ENCODE measurements at regions not wholly inside any gene's neighbourhood (a gene's known extent, or its start where the extent isn't known, plus 50 kb on each side); places are given as distances from the start of the nearest gene placed in this dataset.

- no peak for DNase-seq
Measured at GRCh38 chr15:92829875-92830274, 70.2 kb upstream of the CHD2 start.

DNA sequence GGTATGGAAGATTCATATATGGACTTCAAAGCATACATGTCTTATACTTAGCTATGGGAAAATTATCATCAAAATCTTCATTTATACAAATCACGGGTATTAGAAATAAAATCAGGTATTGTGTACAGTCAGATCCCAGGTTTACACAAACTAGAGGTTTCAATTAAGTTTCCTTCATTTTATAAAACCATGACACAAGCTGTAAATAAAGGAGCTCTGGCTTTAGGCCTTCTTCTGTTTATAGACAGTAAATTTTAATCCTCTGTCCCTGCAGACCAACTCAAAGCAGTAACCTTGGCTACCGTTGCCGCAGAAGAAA lies 68.8 kb upstream of the CHD2 start:
- no peak for DNase-seq

DNA sequence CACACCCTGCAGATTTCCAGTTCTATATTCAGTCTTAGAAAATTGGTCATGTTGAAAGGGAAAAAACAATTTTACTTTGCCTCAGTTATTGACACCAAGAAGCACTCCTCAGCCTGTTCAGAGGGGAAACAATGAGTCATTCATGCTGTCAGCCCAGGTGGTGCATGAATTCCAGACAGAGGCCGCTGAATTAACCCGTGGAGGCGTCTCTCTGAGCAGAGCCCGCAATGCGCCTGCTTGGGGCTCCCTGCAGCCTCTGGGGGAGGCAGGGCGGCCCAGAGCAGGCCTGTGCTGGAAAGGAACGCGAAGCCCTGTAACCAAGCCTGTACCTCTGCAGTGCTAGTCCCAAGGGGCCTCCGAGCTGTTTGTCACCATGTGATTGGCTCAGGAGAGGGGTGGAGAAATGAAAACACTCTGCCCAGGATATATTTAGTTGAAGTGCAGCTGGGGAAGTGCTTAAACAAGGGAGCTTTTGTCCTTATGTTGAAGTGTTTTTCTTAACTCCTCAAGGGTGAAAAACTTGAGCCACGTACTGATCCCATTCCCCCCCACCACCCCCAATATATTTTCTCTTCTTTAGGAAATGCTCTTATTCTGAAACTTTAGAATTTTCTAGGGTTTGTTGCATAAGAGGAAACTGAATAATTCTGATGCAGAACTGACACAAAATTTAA lies 68.3 kb upstream of the CHD2 start:
- DNase-seq, result peak; percentile 88

GRCh38 chr15:92833106-92833433 lies 67.1 kb upstream of the CHD2 start:
- no peak for DNase-seq

DNA sequence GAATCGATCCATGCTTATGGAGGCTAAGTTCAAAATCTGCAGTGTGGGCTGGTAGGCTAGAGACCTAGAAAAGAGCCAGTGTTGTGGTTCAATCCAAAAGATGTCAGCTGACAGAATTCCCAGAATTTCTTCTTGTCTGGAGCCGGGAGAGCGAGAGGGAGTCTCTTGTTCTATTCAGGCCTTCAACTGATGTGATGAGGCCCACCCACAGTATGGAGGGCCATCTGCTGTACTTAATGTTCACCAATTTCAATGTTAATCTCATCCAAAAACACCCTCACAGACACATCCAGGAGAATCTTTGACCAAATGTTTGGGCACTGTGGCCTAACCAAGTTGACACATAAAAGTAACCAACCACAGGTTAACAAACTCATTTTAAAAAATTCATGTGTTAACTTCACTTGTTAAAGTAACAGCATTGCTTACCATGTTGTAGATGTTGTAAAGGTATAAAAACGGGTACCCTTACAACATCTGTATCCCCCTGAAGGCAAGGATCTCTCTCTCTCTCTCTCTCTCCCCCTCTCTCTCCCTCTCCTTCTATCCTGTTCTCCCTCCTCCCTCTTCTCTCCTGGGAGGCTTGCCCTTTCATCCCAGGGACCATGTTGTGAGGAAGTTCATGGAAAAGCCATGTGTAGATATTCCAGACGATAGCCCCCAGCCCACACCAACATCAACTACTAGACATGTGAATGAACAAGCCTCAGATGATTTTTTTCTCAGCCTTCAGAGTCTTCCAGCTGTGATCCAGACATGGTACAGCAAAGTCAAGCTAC lies 66.4 kb upstream of the CHD2 start:
- no peak for DNase-seq

DNA sequence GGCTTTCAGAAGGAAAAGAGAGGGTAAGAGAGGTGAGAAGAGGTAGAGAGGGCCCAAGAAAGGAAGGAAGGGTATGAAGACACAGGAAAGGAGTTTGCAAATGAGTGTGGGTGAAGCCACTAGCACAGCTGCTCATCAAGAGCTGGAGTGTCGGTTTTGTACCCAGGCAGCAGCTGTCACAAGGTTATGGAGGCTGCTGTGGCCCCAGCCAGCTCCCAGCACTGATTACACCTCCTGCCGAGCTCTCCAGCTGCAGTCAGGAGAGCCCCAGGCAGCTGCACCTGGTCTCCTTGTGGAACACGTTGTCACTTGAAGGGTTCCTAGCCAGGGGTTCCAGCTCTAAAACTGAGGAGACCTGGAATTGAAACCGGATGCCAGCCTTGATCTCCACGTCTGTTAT lies 60.4 kb upstream of the CHD2 start:
- DNase-seq, result no peak

DNA sequence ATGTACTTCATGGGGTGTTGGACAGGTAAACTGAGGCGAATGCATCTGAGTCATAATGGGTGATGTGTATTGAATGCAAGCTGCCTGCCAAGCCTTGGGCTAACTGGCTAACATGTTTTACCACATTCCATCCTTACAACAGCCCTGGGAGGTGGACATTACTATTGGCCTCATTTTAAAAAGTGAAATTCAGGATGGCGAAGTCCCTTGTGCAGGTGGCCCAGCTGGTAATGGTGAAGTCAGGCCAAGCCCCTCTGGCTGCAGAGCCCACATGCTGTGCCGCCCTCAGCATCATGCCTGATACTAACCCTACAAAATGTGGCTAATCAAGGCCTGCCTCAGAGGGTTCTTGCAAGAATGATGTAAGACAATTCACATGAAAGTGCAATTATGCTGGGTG lies 60.0 kb upstream of the CHD2 start:
- DNase-seq, result no peak

DNA sequence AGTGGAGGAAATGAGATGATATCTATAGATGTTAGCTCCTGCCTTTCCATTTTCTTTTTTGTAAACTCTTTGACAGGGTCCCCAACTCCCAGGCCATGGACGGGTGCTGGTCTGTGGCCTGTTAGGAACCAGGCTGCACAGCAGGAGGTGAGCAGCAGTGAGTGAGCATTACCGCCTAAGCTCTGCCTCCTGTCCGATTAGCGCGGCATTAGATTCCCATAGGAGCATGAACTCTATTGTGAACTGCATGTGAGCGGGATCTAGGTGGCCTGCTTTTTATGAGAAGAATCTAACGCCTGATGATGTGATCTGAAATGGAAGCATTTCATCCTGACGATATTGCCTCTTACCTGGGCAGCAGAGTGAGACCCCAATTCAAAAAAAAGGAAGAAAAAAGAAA lies 56.8 kb upstream of the CHD2 start:
- DNase-seq, result no peak

GRCh38 chr15:92843814-92844213 lies 56.3 kb upstream of the CHD2 start:
- no peak for DNase-seq

DNA sequence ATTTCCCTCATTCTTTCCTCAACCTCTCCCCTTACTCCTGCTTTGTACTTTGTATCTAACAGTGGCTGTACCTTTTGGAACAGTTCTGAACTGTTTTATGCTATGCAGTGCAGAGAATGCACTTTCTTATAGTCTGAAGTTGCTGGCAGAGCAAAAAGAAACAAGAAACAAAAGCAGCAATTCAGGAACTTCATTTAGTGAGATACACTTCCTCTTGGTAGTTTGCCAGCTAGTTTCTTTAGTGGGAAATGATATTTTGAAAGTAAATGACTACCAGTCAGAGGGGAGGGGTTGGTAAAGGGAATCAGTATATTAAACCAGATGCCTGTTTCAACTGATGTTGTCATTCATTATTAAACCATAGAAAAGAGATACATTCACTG lies 55.0 kb upstream of the CHD2 start:
- DNase-seq, result no peak

GRCh38 chr15:92846741-92847140 lies 53.4 kb upstream of the CHD2 start:
- DNase-seq, result no peak

GRCh38 chr15:92847841-92848240 lies 52.3 kb upstream of the CHD2 start:
- no peak for DNase-seq

DNA sequence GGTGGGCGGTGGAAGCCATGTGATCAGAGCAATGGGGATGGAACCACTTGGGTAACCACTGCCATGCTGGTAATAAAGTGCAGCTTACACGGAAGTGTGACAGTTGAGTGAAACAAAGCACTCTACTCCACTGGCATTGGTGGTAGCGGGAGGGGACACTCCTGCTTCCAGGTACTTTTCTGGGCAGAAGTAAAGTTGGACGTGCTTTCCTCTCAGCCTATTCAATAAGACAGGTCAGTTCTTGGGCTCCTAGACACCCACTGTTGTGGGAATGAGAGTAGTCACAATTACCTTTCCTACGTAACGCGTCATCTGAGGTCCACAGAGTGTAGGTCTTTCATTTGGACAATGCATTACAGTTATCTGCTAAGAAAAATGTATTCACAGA lies 51.7 kb upstream of the CHD2 start:
- no peak for DNase-seq

GRCh38 chr15:92848852-92849598 lies 51.1 kb upstream of the CHD2 start:
- DNase-seq, result peak; percentile 28

DNA sequence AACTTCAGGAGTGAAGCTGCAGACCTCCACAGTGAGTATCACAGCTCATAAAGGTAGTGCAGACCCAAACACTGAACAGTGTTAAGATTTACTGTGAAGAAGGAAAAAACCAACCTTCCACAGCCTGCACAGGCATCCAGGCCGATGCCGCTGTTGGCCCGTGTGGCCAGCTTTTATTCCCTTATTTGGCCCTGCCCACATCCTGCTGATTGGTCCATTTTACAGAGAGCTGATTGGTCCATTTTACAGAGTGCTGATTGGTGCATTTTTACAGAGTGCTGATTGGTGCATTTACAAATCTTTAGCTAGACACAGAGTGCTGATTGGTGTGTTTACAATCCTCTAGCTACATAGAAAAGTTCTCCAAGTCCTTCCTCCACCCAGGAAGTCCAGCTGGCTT lies 49.9 kb upstream of the CHD2 start:
- peak; percentile 18 for DNase-seq

Measured in activated naive CD4-positive, alpha-beta T cell treated with Interleukin-2 at 50 U/mL for 16 hours (primary cell).